Endothelial cell of umbilical vein (primary cell): ENCODE measurements at regions not wholly inside any gene's neighbourhood (a gene's known extent, or its start where the extent isn't known, plus 50 kb on each side); places are given as distances from the start of the nearest gene placed in this dataset.

Source experiments
- BruUV-seq: library from RNA; stranded (reverse); fragments of 400-500 nt; replicated peaks from 2 replicates; lab custom pipeline; 2021; lab: Mats Ljungman, UMichigan
- CTCF ChIA-PET: fragments of 300-600, 350-600 bp; sonication (Branson Sonifier 250); formaldehyde crosslinking; loops from one replicate; lab custom pipeline; 2021; ENCODE audit warnings: antibody characterized with exemption, inconsistent platforms; lab: Charles Lee
- POLR2A ChIA-PET: fragments of 300-600, 350-600 bp; sonication (Branson Sonifier 250); formaldehyde crosslinking; loops from one replicate; lab custom pipeline; 2021; ENCODE audit warnings: antibody characterized with exemption, inconsistent platforms; lab: Charles Lee
- DNase-seq: peaks from one replicate; pipeline ENCODE4 v3.0.0-alpha.2; 2011; ENCODE audit warnings: low read depth, low spot score
- FAIRE-seq: peaks from 2 replicates; lab custom pipeline; 2011; peaks lifted over from hg19 to GRCh38; lab: Jason Lieb, UNC
- H2AFZ ChIP-seq: 2 replicates; pipeline ENCODE4 v1.6.0; 2012; ENCODE audit warnings: low read depth, low read length, control low read depth, inconsistent platforms
- H3K27ac ChIP-seq: 2 replicates; pipeline ENCODE4 v1.5.1; 2011; ENCODE audit warnings: low read depth, mild to moderate bottlenecking, control low read depth, low read length, moderate library complexity; ENCODE audit not compliant: insufficient read depth
- H3K27me3 ChIP-seq, 2 experiments: 2 replicates each; pipeline versions ENCODE4 v1.6.0 to v1.6.1; 2011; ENCODE audit warnings: low read length in 2 of 2, mixed read lengths in 1 of 2; ENCODE audit not compliant: control insufficient read depth in 2 of 2, insufficient read depth in 2 of 2
- H3K36me3 ChIP-seq, 2 experiments: 2 replicates in 1 of 2; 3 replicates in 1 of 2; pipeline ENCODE4 v1.5.1; 2011; ENCODE audit warnings: low read length in 2 of 2, mild to moderate bottlenecking in 1 of 2, moderate library complexity in 1 of 2; ENCODE audit not compliant: control insufficient read depth in 2 of 2, insufficient read depth in 2 of 2; ENCODE audit errors: extremely low read depth in 1 of 2
- H3K4me1 ChIP-seq: 3 replicates; pipeline ENCODE4 v1.5.1; 2011; ENCODE audit warnings: mild to moderate bottlenecking, low read length; ENCODE audit not compliant: control insufficient read depth, insufficient read depth; ENCODE audit errors: extremely low read depth
- H3K4me2 ChIP-seq: 2 replicates; pipeline ENCODE4 v1.6.1; 2011; ENCODE audit warnings: low read length, control low read depth, mixed read lengths; ENCODE audit not compliant: insufficient read depth
- H3K4me3 ChIP-seq, 3 experiments: fragments of 200-600 bp in 1 of 3; sonication (generic), shearing (Covaris generic) in 1 of 3; replicated peaks in 1 of 3; 2 replicates each; pipeline ENCODE4 v1.5.1; 2011 to 2016; ENCODE audit warnings: control low read depth in 3 of 3, low read length in 3 of 3, mild to moderate bottlenecking in 2 of 3, inconsistent platforms in 1 of 3, low read depth in 1 of 3, moderate library complexity in 1 of 3; ENCODE audit not compliant: insufficient read depth in 1 of 3
- H3K79me2 ChIP-seq: 2 replicates; pipeline ENCODE4 v1.6.0; 2012; ENCODE audit warnings: low read length, inconsistent platforms; ENCODE audit not compliant: control insufficient read depth, insufficient read depth
- H3K9ac ChIP-seq: replicated peaks from 2 replicates; pipeline ENCODE3; 2011; ENCODE audit warnings: low read length, control low read depth; ENCODE audit not compliant: insufficient read depth; ENCODE audit errors: extremely low read depth
- H3K9me1 ChIP-seq: replicated peaks from 3 replicates; pipeline ENCODE4 v1.6.0; 2011; ENCODE audit warnings: mild to moderate bottlenecking, low read length; ENCODE audit not compliant: control insufficient read depth, insufficient read depth; ENCODE audit errors: extremely low read depth
- H3K9me3 ChIP-seq: replicated peaks from 2 replicates; pipeline ENCODE4 v1.5.1; 2012; ENCODE audit warnings: low read length, inconsistent platforms; ENCODE audit not compliant: control insufficient read depth, insufficient read depth
- H4K20me1 ChIP-seq: replicated peaks from 2 replicates; pipeline ENCODE3; 2011; ENCODE audit warnings: mild to moderate bottlenecking, low read length; ENCODE audit not compliant: control insufficient read depth, insufficient read depth; ENCODE audit errors: extremely low read depth
- CTCF ChIP-seq, 2 donors: IDR thresholded peaks; 1 replicate in 1 of 2; 2 replicates in 1 of 2; pipeline ENCODE4 v1.5.1; 2011; ENCODE audit warnings: low read length in 2 of 2, mild to moderate bottlenecking in 2 of 2, moderate library complexity in 2 of 2, control low read depth in 1 of 2, inconsistent platforms in 1 of 2, low read depth in 1 of 2; ENCODE audit not compliant: insufficient read depth in 1 of 2; ENCODE audit errors: extremely low read depth in 1 of 2
- EZH2 ChIP-seq: IDR thresholded peaks from 2 replicates; pipeline ENCODE4 v1.6.1; 2012; ENCODE audit warnings: borderline replicate concordance, low read depth, mild to moderate bottlenecking, moderate library complexity, low read length, inconsistent platforms; ENCODE audit not compliant: severe bottlenecking
- FOS ChIP-seq: IDR thresholded peaks from 2 replicates; pipeline ENCODE4 v1.6.1; 2011; ENCODE audit warnings: mild to moderate bottlenecking, low read length, moderate library complexity, borderline replicate concordance; ENCODE audit not compliant: insufficient read depth
- MYC ChIP-seq: IDR thresholded peaks from one replicate; pipeline ENCODE4 v1.6.1; 2011; ENCODE audit warnings: mild to moderate bottlenecking, low read depth, low read length
- POLR2A ChIP-seq: IDR thresholded peaks from 2 replicates; pipeline ENCODE4 v1.6.1; 2012; ENCODE audit warnings: low read depth, mild to moderate bottlenecking, control low read depth, low read length
- POLR2AphosphoS5 ChIP-seq: IDR thresholded peaks from 2 replicates; pipeline ENCODE4 v1.6.1; 2012; ENCODE audit warnings: low read depth, mild to moderate bottlenecking, control low read depth, low read length, moderate library complexity; ENCODE audit not compliant: insufficient read depth
- dilution Hi-C: fragments of 300-500 bp; cut with MboI; formaldehyde crosslinking; loops from one replicate; pipeline ENCODE4 v1.15.0; 2019; ENCODE audit warnings: low sequenced_read_pairs; ENCODE audit not compliant: extremely low pct_ligation_motif_present
- intact Hi-C: fragments of 100-400 bp; cut with micrococcal nuclease; formaldehyde crosslinking; loops from one replicate; pipeline ENCODE4 v1.10.0; 2022

GRCh38 chr2:55993685-55994084, 70.1 kb upstream of the EFEMP1 start:
- BruUV-seq = no TSS peak
- intact Hi-C loops (no loop called here), dilution Hi-C loops (loop anchor here (25.0 kb wide), 1 partner anchor 106 kb away; no protein-coding TSS in a partner anchor)
- FAIRE-seq (no peak), DNase-seq (no peak)
- Histone ChIP-seq H3K36me3 (no peaks in the 10 kb centered on the region), H3K27ac (peak overlapping the region; percentile 97), H3K9me1 (no peaks in the 10 kb centered on the region), H3K4me3 (no peak overlapping the region), H3K4me2 (no peak overlapping the region), H3K79me2 (peaks cover 4% of the 10 kb centered on the region), H3K9ac (peak overlapping the region; percentile 90), H3K9me3 (no peaks in the 10 kb centered on the region), H2AFZ (no peak overlapping the region), H4K20me1 (no peaks in the 10 kb centered on the region), H3K4me1 (peaks cover 65% of the 10 kb centered on the region), H3K27me3 (no peaks in the 10 kb centered on the region)
- no peak for TF ChIP-seq POLR2AphosphoS5
- peak; percentile 65 for TF ChIP-seq POLR2A
- ChIA-PET CTCF (interaction anchor here (1.3 to 4.6 kb wide), 4 partner anchors 28 to 137 kb away, joined by 3 to 38 read pairs (median 4); no protein-coding TSS in a partner anchor), POLR2A (interaction anchor here (1.9 to 4.8 kb wide), 2 partner anchors 29 to 74 kb away, joined by 5 to 40 read pairs; no protein-coding TSS in a partner anchor)

- H3K79me2 ChIP-seq = no peaks in the 10 kb centered on the region
- no peak for TF ChIP-seq MYC
- TF ChIP-seq POLR2A = no peak
- no peak for TF ChIP-seq FOS
- no peak for TF ChIP-seq CTCF (IDR thresholded peaks at IDR 0.05; ENCODE audit: extremely low read depth in 1 of 2, insufficient read depth in 1 of 2, low read depth in 1 of 2, low read length in 2 of 2)
- TF ChIP-seq POLR2AphosphoS5 = no peak
- no peak for TF ChIP-seq EZH2
- intact Hi-C loops (no loop called here), dilution Hi-C loops (loop anchor here (25.0 kb wide), 1 partner anchor 108 kb away; no protein-coding TSS in a partner anchor)
- ChIA-PET CTCF (interaction anchor here (0.7 to 1.5 kb wide), 3 partner anchors 11 to 224 kb away, joined by 3 to 4 read pairs (median 3); no protein-coding TSS in a partner anchor), POLR2A (interaction anchor here (4.8 kb wide), 1 partner anchor 30 kb away, joined by 40 read pairs; no protein-coding TSS in a partner anchor)
- H3K27ac ChIP-seq = peak overlapping the region; percentile 97
- H3K9ac ChIP-seq = peak overlapping the region; percentile 34
- H3K9me1 ChIP-seq = no peaks in the 10 kb centered on the region
- no peak overlapping the region for H3K4me2 ChIP-seq
- no peaks in the 10 kb centered on the region for H4K20me1 ChIP-seq
- no peak overlapping the region for H3K4me3 ChIP-seq
- no peaks in the 10 kb centered on the region for H3K36me3 ChIP-seq
- FAIRE-seq = no peak
- H3K27me3 ChIP-seq = no peaks in the 10 kb centered on the region
- no TSS peak for BruUV-seq
- DNase-seq = peak; percentile 68
- no peak overlapping the region for H2AFZ ChIP-seq
- no peaks in the 10 kb centered on the region for H3K9me3 ChIP-seq
- peaks cover 55% of the 10 kb centered on the region for H3K4me1 ChIP-seq
Measured at GRCh38 chr2:55995211-55995610, 71.6 kb upstream of the EFEMP1 start.
